K562 (cell line): ENCODE measurements at regions not wholly inside any gene's neighbourhood (a gene's known extent, or its start where the extent isn't known, plus 50 kb on each side); places are given as distances from the start of the nearest gene placed in this dataset.
A peak's percentile ranks its signal among the peaks of the same experiment; 100 is the strongest.

Source experiments
- MEF2D ChIP-seq: conservative IDR thresholded peaks from 2 replicates; pipeline ENCODE4 v1.6.1; 2016; ENCODE audit warnings: low read depth, missing genetic modification characterization, missing compliant biosample characterization
- NFIX ChIP-seq: fragments of 250-450 bp; sonication (Bioruptor Pico); IDR thresholded peaks from 2 replicates; pipeline ENCODE4 v1.4.0; 2020; ENCODE audit warnings: low read depth, mild to moderate bottlenecking, moderate library complexity
- ZKSCAN8 ChIP-seq: fragments of 200-800 bp; sonication (Bioruptor generic); IDR thresholded peaks from 2 replicates; pipeline ENCODE4 v1.6.1; 2016; ENCODE audit warnings: missing genetic modification characterization, missing compliant biosample characterization
- TF ChIP-seq, protein P1 (sequence below), 2 experiments: fragments of 450-650 bp; formaldehyde crosslinking in 1 of 2; IDR thresholded peaks; 2 replicates each; pipeline versions ENCODE4 v1.4.0 to v1.6.1; 2014 to 2020; ENCODE audit warnings: mild to moderate bottlenecking in 2 of 2, borderline replicate concordance in 1 of 2, low read depth in 1 of 2
- TF ChIP-seq, protein P2 (sequence below): fragments of 450-650 bp; IDR thresholded peaks from 2 replicates; pipeline ENCODE4 v1.6.1; 2016; ENCODE audit warnings: missing biosample characterization, missing genetic modification characterization
- TF ChIP-seq, protein P3 (sequence below): fragments of 450-650 bp; IDR thresholded peaks from 2 replicates; pipeline ENCODE4 v1.6.1; 2014; ENCODE audit warnings: low read depth, mild to moderate bottlenecking, moderate library complexity, borderline replicate concordance

DNA sequence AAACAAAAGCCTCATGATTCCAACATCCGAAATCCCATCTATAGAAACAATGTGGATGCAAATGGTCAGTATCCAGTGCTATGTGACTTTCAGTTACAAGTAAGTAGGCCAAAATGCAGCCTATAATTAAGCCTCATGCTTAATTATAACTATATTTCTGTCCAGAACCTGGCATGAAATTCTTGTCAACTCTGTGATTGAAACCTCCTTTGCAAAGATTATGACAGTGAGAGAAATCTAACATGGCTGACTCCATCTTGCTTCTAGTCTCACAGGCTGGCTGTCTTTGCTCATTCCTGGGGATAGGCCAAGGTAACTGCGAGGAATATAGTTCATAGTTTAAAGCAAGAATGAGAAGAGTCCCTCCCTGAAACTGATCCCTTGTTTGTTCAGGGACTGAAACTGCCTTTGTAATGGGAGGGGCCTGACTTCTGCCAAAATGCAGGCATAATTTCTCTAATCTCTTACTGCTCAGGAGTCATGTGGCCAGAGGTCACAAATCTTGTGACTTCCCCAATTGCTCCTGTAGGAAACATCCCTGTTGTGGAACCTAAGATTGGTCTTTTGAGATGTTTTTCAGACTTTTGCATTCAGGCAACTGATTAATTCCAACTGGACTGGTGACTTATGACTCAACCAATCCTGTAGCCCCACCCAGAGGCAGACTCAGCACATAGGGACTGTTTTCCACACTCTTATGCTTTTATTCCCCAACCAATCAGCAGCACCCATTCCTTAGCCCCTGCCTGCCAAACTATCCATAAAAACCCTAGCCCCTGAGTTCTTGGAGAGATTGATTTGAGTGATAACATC lies 84.5 kb upstream of the TLK1 start (continued):
- TF ChIP-seq ZKSCAN8 (CRISPR knock-in tag) (no peak; the same call in 1 of the 2 replicates), MEF2D (tag) (peak; percentile 92), NFIX (no peak)
- TF ChIP-seq, protein P1, sequence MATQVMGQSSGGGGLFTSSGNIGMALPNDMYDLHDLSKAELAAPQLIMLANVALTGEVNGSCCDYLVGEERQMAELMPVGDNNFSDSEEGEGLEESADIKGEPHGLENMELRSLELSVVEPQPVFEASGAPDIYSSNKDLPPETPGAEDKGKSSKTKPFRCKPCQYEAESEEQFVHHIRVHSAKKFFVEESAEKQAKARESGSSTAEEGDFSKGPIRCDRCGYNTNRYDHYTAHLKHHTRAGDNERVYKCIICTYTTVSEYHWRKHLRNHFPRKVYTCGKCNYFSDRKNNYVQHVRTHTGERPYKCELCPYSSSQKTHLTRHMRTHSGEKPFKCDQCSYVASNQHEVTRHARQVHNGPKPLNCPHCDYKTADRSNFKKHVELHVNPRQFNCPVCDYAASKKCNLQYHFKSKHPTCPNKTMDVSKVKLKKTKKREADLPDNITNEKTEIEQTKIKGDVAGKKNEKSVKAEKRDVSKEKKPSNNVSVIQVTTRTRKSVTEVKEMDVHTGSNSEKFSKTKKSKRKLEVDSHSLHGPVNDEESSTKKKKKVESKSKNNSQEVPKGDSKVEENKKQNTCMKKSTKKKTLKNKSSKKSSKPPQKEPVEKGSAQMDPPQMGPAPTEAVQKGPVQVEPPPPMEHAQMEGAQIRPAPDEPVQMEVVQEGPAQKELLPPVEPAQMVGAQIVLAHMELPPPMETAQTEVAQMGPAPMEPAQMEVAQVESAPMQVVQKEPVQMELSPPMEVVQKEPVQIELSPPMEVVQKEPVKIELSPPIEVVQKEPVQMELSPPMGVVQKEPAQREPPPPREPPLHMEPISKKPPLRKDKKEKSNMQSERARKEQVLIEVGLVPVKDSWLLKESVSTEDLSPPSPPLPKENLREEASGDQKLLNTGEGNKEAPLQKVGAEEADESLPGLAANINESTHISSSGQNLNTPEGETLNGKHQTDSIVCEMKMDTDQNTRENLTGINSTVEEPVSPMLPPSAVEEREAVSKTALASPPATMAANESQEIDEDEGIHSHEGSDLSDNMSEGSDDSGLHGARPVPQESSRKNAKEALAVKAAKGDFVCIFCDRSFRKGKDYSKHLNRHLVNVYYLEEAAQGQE (IDR thresholded peaks at IDR 0.05; ENCODE audit: borderline replicate concordance) = peak; percentile 77; the same call in 1 of the 2 replicates
- TF ChIP-seq, protein P1 (CRISPR knock-in tag; IDR thresholded peaks at IDR 0.05; ENCODE audit: low read depth) = no peak
- TF ChIP-seq, protein P2, sequence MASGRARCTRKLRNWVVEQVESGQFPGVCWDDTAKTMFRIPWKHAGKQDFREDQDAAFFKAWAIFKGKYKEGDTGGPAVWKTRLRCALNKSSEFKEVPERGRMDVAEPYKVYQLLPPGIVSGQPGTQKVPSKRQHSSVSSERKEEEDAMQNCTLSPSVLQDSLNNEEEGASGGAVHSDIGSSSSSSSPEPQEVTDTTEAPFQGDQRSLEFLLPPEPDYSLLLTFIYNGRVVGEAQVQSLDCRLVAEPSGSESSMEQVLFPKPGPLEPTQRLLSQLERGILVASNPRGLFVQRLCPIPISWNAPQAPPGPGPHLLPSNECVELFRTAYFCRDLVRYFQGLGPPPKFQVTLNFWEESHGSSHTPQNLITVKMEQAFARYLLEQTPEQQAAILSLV (tag) = peak; percentile 91
- TF ChIP-seq, protein P3, sequence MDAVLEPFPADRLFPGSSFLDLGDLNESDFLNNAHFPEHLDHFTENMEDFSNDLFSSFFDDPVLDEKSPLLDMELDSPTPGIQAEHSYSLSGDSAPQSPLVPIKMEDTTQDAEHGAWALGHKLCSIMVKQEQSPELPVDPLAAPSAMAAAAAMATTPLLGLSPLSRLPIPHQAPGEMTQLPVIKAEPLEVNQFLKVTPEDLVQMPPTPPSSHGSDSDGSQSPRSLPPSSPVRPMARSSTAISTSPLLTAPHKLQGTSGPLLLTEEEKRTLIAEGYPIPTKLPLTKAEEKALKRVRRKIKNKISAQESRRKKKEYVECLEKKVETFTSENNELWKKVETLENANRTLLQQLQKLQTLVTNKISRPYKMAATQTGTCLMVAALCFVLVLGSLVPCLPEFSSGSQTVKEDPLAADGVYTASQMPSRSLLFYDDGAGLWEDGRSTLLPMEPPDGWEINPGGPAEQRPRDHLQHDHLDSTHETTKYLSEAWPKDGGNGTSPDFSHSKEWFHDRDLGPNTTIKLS = no peak
